ENCODE measurements at regions not wholly inside any gene's neighbourhood (a gene's known extent, or its start where the extent isn't known, plus 50 kb on each side); places are given as distances from the start of the nearest gene placed in this dataset.

- TF ChIP-seq CTCF (IDR thresholded peaks at IDR 0.05; ENCODE audit: insufficient read depth, low read length) (no peak), POLR2AphosphoS5 (IDR thresholded peaks at IDR 0.05; ENCODE audit: low read depth) (no peak), REST (IDR thresholded peaks at IDR 0.05; ENCODE audit: insufficient replicate concordance, low read depth) (no peak), GABPA (IDR thresholded peaks at IDR 0.05; ENCODE audit: low read depth) (no peak), SPI1 (IDR thresholded peaks at IDR 0.05; ENCODE audit: borderline replicate concordance, low read depth) (no peak)
Measured at GRCh38 chr13:72112216-72112615, 245.2 kb upstream of the DACH1 start.
